ENCODE measurements at regions not wholly inside any gene's neighbourhood (a gene's known extent, or its start where the extent isn't known, plus 50 kb on each side); places are given as distances from the start of the nearest gene placed in this dataset.

- TF ChIP-seq CTCF (conservative IDR thresholded peaks at IDR 0.05; ENCODE audit: low read length) (no peak), EZH2phosphoT487 (IDR thresholded peaks at IDR 0.05; ENCODE audit: borderline replicate concordance) (no peak)
Measured at GRCh38 chr15:94538280-94538679, 306.9 kb downstream of the MCTP2 start.
